Adrenal gland (tissue), 5 donors: ENCODE measurements at regions not wholly inside any gene's neighbourhood (a gene's known extent, or its start where the extent isn't known, plus 50 kb on each side); places are given as distances from the start of the nearest gene placed in this dataset.

Source experiments
- POLR2A ChIP-seq, 2 donors: fragments of 450-650 bp; IDR thresholded peaks; one replicate each; pipeline ENCODE4 v1.6.1; 2017; ENCODE audit warnings: antibody characterized with exemption in 2 of 2, mild to moderate bottlenecking in 2 of 2, moderate library complexity in 1 of 2
- TF ChIP-seq, protein P1 (sequence below), 6 experiments: fragments of 450-650 bp in 4 of 6; fragments of 200-600 bp in 2 of 6; sonication (generic) in 1 of 6; IDR thresholded peaks; 1 replicate in 5 of 6; 2 replicates in 1 of 6; pipeline versions ENCODE4 v1.5.1 to v1.8.0; 2016 to 2021; ENCODE audit warnings: antibody characterized with exemption in 6 of 6, mild to moderate bottlenecking in 2 of 6, moderate library complexity in 1 of 6
- donor health status: DM: no; HTN: no; CAD: no.

DNA sequence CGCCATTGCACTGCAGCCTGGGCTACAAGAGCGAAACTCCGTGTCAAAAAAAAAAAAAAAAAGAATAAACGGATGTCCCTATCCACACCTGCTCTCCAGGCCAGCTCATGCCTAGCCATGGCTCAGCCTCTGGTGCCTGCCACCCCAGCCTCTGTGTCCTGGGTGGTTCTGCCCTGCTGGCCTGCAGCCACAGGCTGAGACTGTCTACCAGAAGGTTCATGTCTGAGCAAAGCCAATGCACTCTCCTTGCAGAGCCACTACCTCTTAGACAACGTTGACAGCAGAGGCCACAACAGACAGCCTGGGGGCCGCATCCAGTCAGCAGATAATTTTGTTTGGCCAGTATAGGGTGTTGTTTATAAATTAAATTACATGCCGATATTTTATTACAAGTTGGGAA, 127.7 kb downstream of the ASB7 start:
- TF ChIP-seq, protein P1, sequence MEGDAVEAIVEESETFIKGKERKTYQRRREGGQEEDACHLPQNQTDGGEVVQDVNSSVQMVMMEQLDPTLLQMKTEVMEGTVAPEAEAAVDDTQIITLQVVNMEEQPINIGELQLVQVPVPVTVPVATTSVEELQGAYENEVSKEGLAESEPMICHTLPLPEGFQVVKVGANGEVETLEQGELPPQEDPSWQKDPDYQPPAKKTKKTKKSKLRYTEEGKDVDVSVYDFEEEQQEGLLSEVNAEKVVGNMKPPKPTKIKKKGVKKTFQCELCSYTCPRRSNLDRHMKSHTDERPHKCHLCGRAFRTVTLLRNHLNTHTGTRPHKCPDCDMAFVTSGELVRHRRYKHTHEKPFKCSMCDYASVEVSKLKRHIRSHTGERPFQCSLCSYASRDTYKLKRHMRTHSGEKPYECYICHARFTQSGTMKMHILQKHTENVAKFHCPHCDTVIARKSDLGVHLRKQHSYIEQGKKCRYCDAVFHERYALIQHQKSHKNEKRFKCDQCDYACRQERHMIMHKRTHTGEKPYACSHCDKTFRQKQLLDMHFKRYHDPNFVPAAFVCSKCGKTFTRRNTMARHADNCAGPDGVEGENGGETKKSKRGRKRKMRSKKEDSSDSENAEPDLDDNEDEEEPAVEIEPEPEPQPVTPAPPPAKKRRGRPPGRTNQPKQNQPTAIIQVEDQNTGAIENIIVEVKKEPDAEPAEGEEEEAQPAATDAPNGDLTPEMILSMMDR (IDR thresholded peaks at IDR 0.05) = no peak
- no peak for TF ChIP-seq POLR2A (IDR thresholded peaks at IDR 0.05)
